ENCODE measurements at regions not wholly inside any gene's neighbourhood (a gene's known extent, or its start where the extent isn't known, plus 50 kb on each side); places are given as distances from the start of the nearest gene placed in this dataset.

DNA sequence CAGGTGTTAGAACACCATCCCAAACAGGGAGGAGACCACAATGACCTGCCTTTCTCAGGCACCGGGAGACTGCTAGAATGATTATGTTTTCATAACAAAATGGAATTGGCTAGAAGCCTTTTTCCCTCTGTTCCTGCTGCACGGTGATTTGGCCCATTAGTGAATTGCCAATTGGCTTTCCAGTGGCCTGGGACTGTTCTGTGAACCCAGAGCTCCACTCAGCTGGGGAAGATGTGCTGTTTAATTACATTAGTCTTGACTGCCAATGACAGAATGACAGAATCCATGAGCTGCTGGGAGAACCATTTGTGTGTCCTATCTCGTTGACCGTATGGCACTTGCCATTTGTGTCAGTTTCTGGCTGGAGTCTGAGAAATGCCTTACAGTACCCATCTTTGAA lies 242.9 kb downstream of the CDH11 start:
- TF ChIP-seq, protein P1, sequence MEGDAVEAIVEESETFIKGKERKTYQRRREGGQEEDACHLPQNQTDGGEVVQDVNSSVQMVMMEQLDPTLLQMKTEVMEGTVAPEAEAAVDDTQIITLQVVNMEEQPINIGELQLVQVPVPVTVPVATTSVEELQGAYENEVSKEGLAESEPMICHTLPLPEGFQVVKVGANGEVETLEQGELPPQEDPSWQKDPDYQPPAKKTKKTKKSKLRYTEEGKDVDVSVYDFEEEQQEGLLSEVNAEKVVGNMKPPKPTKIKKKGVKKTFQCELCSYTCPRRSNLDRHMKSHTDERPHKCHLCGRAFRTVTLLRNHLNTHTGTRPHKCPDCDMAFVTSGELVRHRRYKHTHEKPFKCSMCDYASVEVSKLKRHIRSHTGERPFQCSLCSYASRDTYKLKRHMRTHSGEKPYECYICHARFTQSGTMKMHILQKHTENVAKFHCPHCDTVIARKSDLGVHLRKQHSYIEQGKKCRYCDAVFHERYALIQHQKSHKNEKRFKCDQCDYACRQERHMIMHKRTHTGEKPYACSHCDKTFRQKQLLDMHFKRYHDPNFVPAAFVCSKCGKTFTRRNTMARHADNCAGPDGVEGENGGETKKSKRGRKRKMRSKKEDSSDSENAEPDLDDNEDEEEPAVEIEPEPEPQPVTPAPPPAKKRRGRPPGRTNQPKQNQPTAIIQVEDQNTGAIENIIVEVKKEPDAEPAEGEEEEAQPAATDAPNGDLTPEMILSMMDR (conservative IDR thresholded peaks at IDR 0.05; ENCODE audit: control insufficient read depth, insufficient read depth, low read depth, low read length) = no peak

GRCh38 chr16:64872101-64872500 lies 249.8 kb downstream of the CDH11 start:
- no peak for DNase-seq (ENCODE audit: low read depth)
- TF ChIP-seq, protein P1 (conservative IDR thresholded peaks at IDR 0.05; ENCODE audit: control insufficient read depth, insufficient read depth, low read depth, low read length) = no peak

More for the DNA sequence above, 242.9 kb downstream of the CDH11 start:
- no peak overlapping the region for H3K4me3 ChIP-seq (ENCODE audit: control insufficient read depth, low read depth, low read length)
- DNase-seq (ENCODE audit: low read depth) = no peak

GRCh38 chr16:64870859-64871258 lies 251.0 kb downstream of the CDH11 start:
- TF ChIP-seq, protein P1 (conservative IDR thresholded peaks at IDR 0.05; ENCODE audit: control insufficient read depth, insufficient read depth, low read depth, low read length) = no peak
- no peak overlapping the region for H3K4me3 ChIP-seq (ENCODE audit: control insufficient read depth, low read depth, low read length)
- DNase-seq (ENCODE audit: low read depth) = no peak

More at GRCh38 chr16:64872101-64872500, 249.8 kb downstream of the CDH11 start:
- no peak overlapping the region for H3K4me3 ChIP-seq (ENCODE audit: control insufficient read depth, low read depth, low read length)

- no peak overlapping the region for H3K4me3 ChIP-seq (ENCODE audit: control insufficient read depth, low read depth, low read length)
- DNase-seq (ENCODE audit: low read depth) = no peak
- TF ChIP-seq, protein P1 (conservative IDR thresholded peaks at IDR 0.05; ENCODE audit: control insufficient read depth, insufficient read depth, low read depth, low read length) = no peak
Observed at GRCh38 chr16:64869781-64870180, 252.1 kb downstream of the CDH11 start.

DNA sequence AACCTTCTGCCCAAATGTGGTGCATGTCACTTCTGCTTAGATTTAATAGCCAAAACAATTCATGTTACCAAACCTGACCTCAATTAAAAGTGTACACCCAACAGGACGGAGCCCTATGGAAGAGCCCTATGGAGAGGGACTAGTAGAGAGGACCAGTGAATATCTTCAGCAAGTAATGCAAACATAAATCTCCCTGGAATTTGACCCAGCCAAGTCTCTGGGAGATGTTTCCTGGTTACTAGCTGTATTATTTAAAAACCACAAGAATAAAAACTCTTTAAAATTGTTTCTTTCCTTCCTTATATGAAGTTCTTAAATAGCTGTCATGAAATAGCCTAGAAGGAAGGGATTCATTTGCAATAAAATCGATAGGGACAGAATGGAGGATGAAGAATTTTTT lies 255.8 kb downstream of the CDH11 start:
- no peak for DNase-seq (ENCODE audit: low read depth)
- TF ChIP-seq, protein P1 (conservative IDR thresholded peaks at IDR 0.05; ENCODE audit: control insufficient read depth, insufficient read depth, low read depth, low read length) = no peak
- H3K4me3 ChIP-seq (ENCODE audit: control insufficient read depth, low read depth, low read length) = no peak overlapping the region

DNA sequence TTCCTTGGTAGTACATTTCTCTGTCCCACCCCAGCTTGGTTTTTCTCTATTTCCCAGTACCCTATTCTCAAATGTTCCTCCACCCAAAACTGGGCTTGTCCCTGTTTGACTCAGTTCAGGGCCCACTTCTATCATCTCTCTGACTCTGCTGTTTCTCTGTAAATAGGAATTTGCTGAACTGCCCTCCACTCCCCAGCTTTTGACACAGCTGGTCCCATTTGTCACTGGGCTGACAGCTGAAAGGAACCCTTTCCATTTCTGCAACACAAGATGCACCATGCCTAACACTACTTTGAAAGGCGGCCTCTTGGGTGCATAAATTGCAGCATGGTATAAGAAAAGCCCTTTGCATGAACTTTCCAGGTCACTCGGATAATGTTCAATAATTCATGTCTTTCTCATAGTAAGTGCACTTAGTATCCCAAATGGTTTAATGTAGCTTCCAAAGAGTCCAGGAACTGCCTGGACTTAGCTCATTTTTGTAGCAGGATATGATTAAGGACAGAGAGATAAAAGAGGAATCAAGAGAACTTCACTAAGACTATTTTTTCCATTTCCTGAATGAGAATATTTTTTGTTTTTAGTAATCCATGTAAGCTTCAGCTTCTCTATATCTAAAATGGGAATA lies 256.7 kb downstream of the CDH11 start:
- no peak for DNase-seq (ENCODE audit: low read depth)
- no peak overlapping the region for H3K4me3 ChIP-seq (ENCODE audit: control insufficient read depth, low read depth, low read length)
- TF ChIP-seq, protein P1 (conservative IDR thresholded peaks at IDR 0.05; ENCODE audit: control insufficient read depth, insufficient read depth, low read depth, low read length) = no peak
